IMR-90 (cell line): ENCODE measurements at regions not wholly inside any gene's neighbourhood (a gene's known extent, or its start where the extent isn't known, plus 50 kb on each side); places are given as distances from the start of the nearest gene placed in this dataset.

Source experiments
- ATAC-seq: fragments of 200-7000 bp; cut with Tn5 transposase; 2 replicates; pipeline ENCODE4 v1.9.1; 2020; ENCODE audit warnings: low read depth, mild to moderate bottlenecking, moderate library complexity
- BruUV-seq: library from RNA; stranded (reverse); fragments of 400-500 nt; replicated peaks from 2 replicates; lab custom pipeline; 2021; lab: Mats Ljungman, UMichigan
- CTCF ChIA-PET: fragments of 300-600 bp; formaldehyde crosslinking; extraction: SDS; loops from one replicate; lab custom pipeline; 2021; ENCODE audit warnings: antibody characterized with exemption; lab: Yijun Ruan, JAX
- POLR2A ChIA-PET: fragments of 300-600 bp; sonication (Branson Sonifier 250); formaldehyde crosslinking; loops from one replicate; lab custom pipeline; 2022; ENCODE audit warnings: antibody characterized with exemption; ENCODE audit not compliant: unreplicated experiment; lab: Charles Lee
- DNase-seq: peaks from one replicate; pipeline ENCODE4 v3.0.0; 2013
- H2AFZ ChIP-seq: replicated peaks from 2 replicates; pipeline ENCODE3; 2013; ENCODE audit warnings: low read length, mild to moderate bottlenecking; ENCODE audit not compliant: poor library complexity
- H2AK5ac ChIP-seq: 2 replicates; pipeline ENCODE4 v1.6.1; 2013; ENCODE audit warnings: low read depth, low read length, inconsistent platforms
- H2AK9ac ChIP-seq: replicated peaks from 2 replicates; pipeline ENCODE3; 2013; ENCODE audit warnings: mild to moderate bottlenecking, low read depth, low read length, moderate library complexity; ENCODE audit not compliant: poor library complexity
- H2BK120ac ChIP-seq: 2 replicates; pipeline ENCODE4 v1.6.1; 2013; ENCODE audit warnings: low read depth, low read length, inconsistent platforms
- H2BK15ac ChIP-seq: 3 replicates; pipeline ENCODE4 v1.6.1; 2013; ENCODE audit warnings: low read depth, low read length, inconsistent platforms
- H2BK20ac ChIP-seq: 2 replicates; pipeline ENCODE4 v1.6.1; 2013; ENCODE audit warnings: low read depth, mild to moderate bottlenecking, inconsistent platforms, low read length, moderate library complexity
- H2BK5ac ChIP-seq: 2 replicates; pipeline ENCODE4 v1.6.1; 2013; ENCODE audit warnings: mild to moderate bottlenecking, low read depth, low read length, inconsistent platforms; ENCODE audit not compliant: poor library complexity, severe bottlenecking
- H3K14ac ChIP-seq: replicated peaks from 2 replicates; pipeline ENCODE4 v1.6.1; 2013; ENCODE audit warnings: low read depth, low read length, inconsistent platforms
- H3K18ac ChIP-seq: 2 replicates; pipeline ENCODE4 v1.6.1; 2013; ENCODE audit warnings: low read depth, low read length, control low read depth
- H3K23ac ChIP-seq: 2 replicates; pipeline ENCODE4 v1.6.1; 2013; ENCODE audit warnings: low read depth, low read length, inconsistent platforms
- H3K27ac ChIP-seq: 2 replicates; pipeline ENCODE4 v1.5.1; 2013; ENCODE audit warnings: mild to moderate bottlenecking, control low read depth, low read length; ENCODE audit not compliant: insufficient read depth
- H3K27me3 ChIP-seq: 2 replicates; pipeline ENCODE4 v1.6.1; 2013; ENCODE audit warnings: low read length; ENCODE audit not compliant: control insufficient read depth, insufficient read depth
- H3K36me3 ChIP-seq: 2 replicates; pipeline ENCODE4 v1.6.1; 2013; ENCODE audit warnings: low read length, mixed read lengths; ENCODE audit not compliant: control insufficient read depth, insufficient read depth
- H3K4ac ChIP-seq: 2 replicates; pipeline ENCODE4 v1.6.1; 2013; ENCODE audit warnings: low read depth, low read length, inconsistent platforms
- H3K4me1 ChIP-seq: 2 replicates; pipeline ENCODE4 v1.6.1; 2013; ENCODE audit warnings: low read length, mixed read lengths; ENCODE audit not compliant: control insufficient read depth, insufficient read depth
- H3K4me2 ChIP-seq: 2 replicates; pipeline ENCODE4 v1.6.1; 2013; ENCODE audit warnings: low read depth, mild to moderate bottlenecking, control low read depth, low read length, moderate library complexity
- H3K4me3 ChIP-seq: 2 replicates; pipeline ENCODE4 v1.5.1; 2013; ENCODE audit warnings: low read depth, mild to moderate bottlenecking, control low read depth, low read length, moderate library complexity; ENCODE audit not compliant: insufficient read depth
- H3K56ac ChIP-seq: 2 replicates; pipeline ENCODE4 v1.6.1; 2013; ENCODE audit warnings: low read length, inconsistent platforms; ENCODE audit not compliant: insufficient read depth; ENCODE audit errors: extremely low read depth
- H3K79me1 ChIP-seq, 2 experiments: 2 replicates each; pipeline ENCODE4 v1.6.1; 2013; ENCODE audit warnings: low read length in 2 of 2, inconsistent platforms in 1 of 2, low read depth in 1 of 2
- H3K9ac ChIP-seq: 2 replicates; pipeline ENCODE4 v1.6.1; 2013; ENCODE audit warnings: low read depth, low read length, control low read depth
- H3K9me1 ChIP-seq: 2 replicates; pipeline ENCODE4 v1.6.1; 2013; ENCODE audit warnings: low read length, inconsistent platforms; ENCODE audit not compliant: insufficient read depth
- H3K9me3 ChIP-seq: 2 replicates; pipeline ENCODE4 v1.6.1; 2013; ENCODE audit warnings: low read length; ENCODE audit not compliant: control insufficient read depth, insufficient read depth
- H4K20me1 ChIP-seq: 2 replicates; pipeline ENCODE4 v1.6.1; 2013; ENCODE audit warnings: low read length, inconsistent platforms; ENCODE audit not compliant: insufficient read depth
- H4K5ac ChIP-seq: 2 replicates; pipeline ENCODE4 v1.6.1; 2013; ENCODE audit warnings: mild to moderate bottlenecking, low read depth, low read length, control low read depth
- H4K8ac ChIP-seq, 2 experiments: 2 replicates each; pipeline ENCODE4 v1.6.1; 2013; ENCODE audit warnings: low read depth in 2 of 2, low read length in 2 of 2, control low read depth in 1 of 2, inconsistent platforms in 1 of 2
- H4K91ac ChIP-seq: 2 replicates; pipeline ENCODE4 v1.6.1; 2013; ENCODE audit warnings: low read depth, low read length, inconsistent platforms; ENCODE audit not compliant: insufficient read depth
- BHLHE40 ChIP-seq: fragments of 150-350 bp; IDR thresholded peaks from 2 replicates; pipeline ENCODE4 v1.6.1; 2016; ENCODE audit warnings: mild to moderate bottlenecking, low read depth, low read length
- CEBPB ChIP-seq: IDR thresholded peaks from 2 replicates; pipeline ENCODE4 v1.6.1; 2012; ENCODE audit warnings: low read depth, low read length, improper control_type of control experiment
- CHD1 ChIP-seq: IDR thresholded peaks from 2 replicates; pipeline ENCODE4 v1.6.1; 2012; ENCODE audit warnings: low read depth, low read length, improper control_type of control experiment
- CTCF ChIP-seq: conservative IDR thresholded peaks from 2 replicates; pipeline ENCODE4 v1.5.1; 2012; ENCODE audit warnings: mild to moderate bottlenecking, low read depth, low read length, improper control_type of control experiment
- FOS ChIP-seq: fragments of 150-350 bp; IDR thresholded peaks from 2 replicates; pipeline ENCODE4 v1.6.1; 2016; ENCODE audit warnings: low read depth, low read length
- MAFK ChIP-seq: IDR thresholded peaks from 2 replicates; pipeline ENCODE4 v1.6.1; 2012; ENCODE audit warnings: low read depth, low read length, improper control_type of control experiment
- MAZ ChIP-seq: IDR thresholded peaks from 2 replicates; pipeline ENCODE4 v1.6.1; 2012; ENCODE audit warnings: low read depth, mild to moderate bottlenecking, low read length, improper control_type of control experiment, moderate library complexity, borderline replicate concordance
- MXI1 ChIP-seq: IDR thresholded peaks from 2 replicates; pipeline ENCODE4 v1.6.1; 2012; ENCODE audit warnings: low read depth, mild to moderate bottlenecking, low read length, moderate library complexity, borderline replicate concordance
- NFE2L2 ChIP-seq: fragments of 150-350 bp; IDR thresholded peaks from 2 replicates; pipeline ENCODE4 v1.6.1; 2016; ENCODE audit warnings: low read depth, mild to moderate bottlenecking, low read length
- POLR2A ChIP-seq: IDR thresholded peaks from 2 replicates; pipeline ENCODE4 v1.6.1; 2012; ENCODE audit warnings: mild to moderate bottlenecking, low read depth, low read length
- RAD21 ChIP-seq: IDR thresholded peaks from 2 replicates; pipeline ENCODE4 v1.6.1; 2012; ENCODE audit warnings: low read length, improper control_type of control experiment
- RCOR1 ChIP-seq: IDR thresholded peaks from 2 replicates; pipeline ENCODE4 v1.6.1; 2012; ENCODE audit warnings: mild to moderate bottlenecking, low read length, improper control_type of control experiment; ENCODE audit not compliant: insufficient replicate concordance
- RFX5 ChIP-seq: IDR thresholded peaks from 2 replicates; pipeline ENCODE4 v1.8.0; 2012; ENCODE audit warnings: low read depth, mild to moderate bottlenecking, low read length, moderate library complexity
- SMC3 ChIP-seq: fragments of 150-350 bp; IDR thresholded peaks from 2 replicates; pipeline ENCODE4 v1.6.1; 2016; ENCODE audit warnings: low read depth, mild to moderate bottlenecking, antibody characterized with exemption, low read length, moderate library complexity
- USF2 ChIP-seq: fragments of 150-350 bp; IDR thresholded peaks from 2 replicates; pipeline ENCODE4 v1.6.1; 2017; ENCODE audit warnings: mild to moderate bottlenecking, antibody characterized with exemption, low read length, low read depth
- WGBS, 2 experiments: methylation state at CpG; one replicate each; pipeline versions ENCODE4 v1.1.5 to v1.1.7; 2013; ENCODE audit warnings: missing lambda C conversion rate in 2 of 2; ENCODE audit not compliant: insufficient read length in 1 of 2; ENCODE audit errors: extremely low coverage in 2 of 2; 5-methylcytosine and 5-hydroxymethylcytosine counted together
- dilution Hi-C: fragments of 300-500 bp; cut with HindIII; formaldehyde crosslinking; loops from one replicate; pipeline ENCODE4 v1.14.3; 2018; ENCODE audit warnings: low sequenced_read_pairs; ENCODE audit not compliant: unreplicated experiment
- in situ Hi-C: fragments of 300-500 bp; cut with MboI; formaldehyde crosslinking; loops from 3 replicates; pipeline ENCODE4 v1.14.3; 2019; ENCODE audit warnings: low sequenced_read_pairs, inconsistent platforms, mixed read lengths
- intact Hi-C: fragments of 100-400 bp; cut with micrococcal nuclease; formaldehyde crosslinking; loops from 2 replicates; pipeline ENCODE4 v1.10.0; 2022

- Histone ChIP-seq H3K9me1 (no peaks in the 10 kb centered on the region), H3K4me2 (no peak overlapping the region), H3K36me3 (no peaks in the 10 kb centered on the region), H4K8ac (no peak overlapping the region), H4K91ac (no peak overlapping the region), H2AK5ac (no peak overlapping the region), H4K20me1 (no peaks in the 10 kb centered on the region), H3K9me3 (no peaks in the 10 kb centered on the region), H3K4me1 (no peaks in the 10 kb centered on the region), H3K23ac (no peak overlapping the region), H2BK15ac (no peak overlapping the region), H3K14ac (no peak overlapping the region), H3K79me1 (no peaks in the 10 kb centered on the region), H3K4me3 (no peak overlapping the region), H3K56ac (no peak overlapping the region), H2BK120ac (no peak overlapping the region), H4K5ac (no peak overlapping the region), H3K9ac (no peak overlapping the region), H2BK20ac (no peak overlapping the region), H3K4ac (no peak overlapping the region), H3K27me3 (no peaks in the 10 kb centered on the region; the same call in 1 of the 2 replicates), H3K18ac (no peak overlapping the region), H2AFZ (no peak overlapping the region), H2BK5ac (no peak overlapping the region), H3K27ac (no peak overlapping the region), H2AK9ac (no peak overlapping the region)
- in situ Hi-C loops = no loop called here
- DNase-seq = no peak
- ChIA-PET POLR2A (no interaction called here), CTCF (no interaction called here)
- TF ChIP-seq MAZ = no peak
- TF ChIP-seq RCOR1 = no peak
- TF ChIP-seq NFE2L2 = no peak
- TF ChIP-seq SMC3 = no peak
- TF ChIP-seq FOS = no peak
- TF ChIP-seq CTCF = no peak
- TF ChIP-seq CHD1 = no peak
- no peak for TF ChIP-seq POLR2A
- no peak for TF ChIP-seq BHLHE40
- TF ChIP-seq MXI1 = no peak
- TF ChIP-seq RFX5 = no peak
- TF ChIP-seq RAD21 = no peak
- no peak for TF ChIP-seq USF2
- no peak for TF ChIP-seq CEBPB
- TF ChIP-seq MAFK = no peak
- WGBS, 2 experiments = no CpG with 5 or more reads among the region's 3 CpGs
- intact Hi-C loops = no loop called here
- no peak for ATAC-seq
- dilution Hi-C loops = no loop called here
- no TSS peak for BruUV-seq
These were observed 102.8 kb downstream of the ICOS start for GRCh38 chr2:204039298-204039838.
